Endothelial cell of umbilical vein (primary cell): ENCODE measurements at regions not wholly inside any gene's neighbourhood (a gene's known extent, or its start where the extent isn't known, plus 50 kb on each side); places are given as distances from the start of the nearest gene placed in this dataset.

Source experiments
- BruUV-seq: library from RNA; stranded (reverse); fragments of 400-500 nt; replicated peaks from 2 replicates; lab custom pipeline; 2021; lab: Mats Ljungman, UMichigan
- CTCF ChIA-PET: fragments of 300-600, 350-600 bp; sonication (Branson Sonifier 250); formaldehyde crosslinking; loops from one replicate; lab custom pipeline; 2021; ENCODE audit warnings: antibody characterized with exemption, inconsistent platforms; lab: Charles Lee
- POLR2A ChIA-PET: fragments of 300-600, 350-600 bp; sonication (Branson Sonifier 250); formaldehyde crosslinking; loops from one replicate; lab custom pipeline; 2021; ENCODE audit warnings: antibody characterized with exemption, inconsistent platforms; lab: Charles Lee
- DNase-seq: peaks from one replicate; pipeline ENCODE4 v3.0.0-alpha.2; 2011; ENCODE audit warnings: low read depth, low spot score
- FAIRE-seq: peaks from 2 replicates; lab custom pipeline; 2011; peaks lifted over from hg19 to GRCh38; lab: Jason Lieb, UNC
- H2AFZ ChIP-seq: 2 replicates; pipeline ENCODE4 v1.6.0; 2012; ENCODE audit warnings: low read depth, low read length, control low read depth, inconsistent platforms
- H3K27ac ChIP-seq: 2 replicates; pipeline ENCODE4 v1.5.1; 2011; ENCODE audit warnings: low read depth, mild to moderate bottlenecking, control low read depth, low read length, moderate library complexity; ENCODE audit not compliant: insufficient read depth
- H3K27me3 ChIP-seq, 2 experiments: 2 replicates each; pipeline versions ENCODE4 v1.6.0 to v1.6.1; 2011; ENCODE audit warnings: low read length in 2 of 2, mixed read lengths in 1 of 2; ENCODE audit not compliant: control insufficient read depth in 2 of 2, insufficient read depth in 2 of 2
- H3K36me3 ChIP-seq, 2 experiments: 2 replicates in 1 of 2; 3 replicates in 1 of 2; pipeline ENCODE4 v1.5.1; 2011; ENCODE audit warnings: low read length in 2 of 2, mild to moderate bottlenecking in 1 of 2, moderate library complexity in 1 of 2; ENCODE audit not compliant: control insufficient read depth in 2 of 2, insufficient read depth in 2 of 2; ENCODE audit errors: extremely low read depth in 1 of 2
- H3K4me1 ChIP-seq: 3 replicates; pipeline ENCODE4 v1.5.1; 2011; ENCODE audit warnings: mild to moderate bottlenecking, low read length; ENCODE audit not compliant: control insufficient read depth, insufficient read depth; ENCODE audit errors: extremely low read depth
- H3K4me2 ChIP-seq: 2 replicates; pipeline ENCODE4 v1.6.1; 2011; ENCODE audit warnings: low read length, control low read depth, mixed read lengths; ENCODE audit not compliant: insufficient read depth
- H3K4me3 ChIP-seq, 3 experiments: fragments of 200-600 bp in 1 of 3; sonication (generic), shearing (Covaris generic) in 1 of 3; replicated peaks in 1 of 3; 2 replicates each; pipeline ENCODE4 v1.5.1; 2011 to 2016; ENCODE audit warnings: control low read depth in 3 of 3, low read length in 3 of 3, mild to moderate bottlenecking in 2 of 3, inconsistent platforms in 1 of 3, low read depth in 1 of 3, moderate library complexity in 1 of 3; ENCODE audit not compliant: insufficient read depth in 1 of 3
- H3K79me2 ChIP-seq: 2 replicates; pipeline ENCODE4 v1.6.0; 2012; ENCODE audit warnings: low read length, inconsistent platforms; ENCODE audit not compliant: control insufficient read depth, insufficient read depth
- H3K9ac ChIP-seq: replicated peaks from 2 replicates; pipeline ENCODE3; 2011; ENCODE audit warnings: low read length, control low read depth; ENCODE audit not compliant: insufficient read depth; ENCODE audit errors: extremely low read depth
- H3K9me1 ChIP-seq: replicated peaks from 3 replicates; pipeline ENCODE4 v1.6.0; 2011; ENCODE audit warnings: mild to moderate bottlenecking, low read length; ENCODE audit not compliant: control insufficient read depth, insufficient read depth; ENCODE audit errors: extremely low read depth
- H3K9me3 ChIP-seq: replicated peaks from 2 replicates; pipeline ENCODE4 v1.5.1; 2012; ENCODE audit warnings: low read length, inconsistent platforms; ENCODE audit not compliant: control insufficient read depth, insufficient read depth
- H4K20me1 ChIP-seq: replicated peaks from 2 replicates; pipeline ENCODE3; 2011; ENCODE audit warnings: mild to moderate bottlenecking, low read length; ENCODE audit not compliant: control insufficient read depth, insufficient read depth; ENCODE audit errors: extremely low read depth
- CTCF ChIP-seq, 2 donors: IDR thresholded peaks; 1 replicate in 1 of 2; 2 replicates in 1 of 2; pipeline ENCODE4 v1.5.1; 2011; ENCODE audit warnings: low read length in 2 of 2, mild to moderate bottlenecking in 2 of 2, moderate library complexity in 2 of 2, control low read depth in 1 of 2, inconsistent platforms in 1 of 2, low read depth in 1 of 2; ENCODE audit not compliant: insufficient read depth in 1 of 2; ENCODE audit errors: extremely low read depth in 1 of 2
- EZH2 ChIP-seq: IDR thresholded peaks from 2 replicates; pipeline ENCODE4 v1.6.1; 2012; ENCODE audit warnings: borderline replicate concordance, low read depth, mild to moderate bottlenecking, moderate library complexity, low read length, inconsistent platforms; ENCODE audit not compliant: severe bottlenecking
- FOS ChIP-seq: IDR thresholded peaks from 2 replicates; pipeline ENCODE4 v1.6.1; 2011; ENCODE audit warnings: mild to moderate bottlenecking, low read length, moderate library complexity, borderline replicate concordance; ENCODE audit not compliant: insufficient read depth
- GATA2 ChIP-seq: IDR thresholded peaks from 2 replicates; pipeline ENCODE4 v1.7.0; 2011; ENCODE audit warnings: low read depth, mild to moderate bottlenecking, moderate library complexity, mixed read lengths, low read length; ENCODE audit not compliant: insufficient read length, insufficient read depth
- JUN ChIP-seq: IDR thresholded peaks from 2 replicates; pipeline ENCODE4 v1.6.1; 2011; ENCODE audit warnings: borderline replicate concordance, low read depth; ENCODE audit not compliant: insufficient read length, insufficient read depth
- MAX ChIP-seq: IDR thresholded peaks from 2 replicates; pipeline ENCODE4 v1.6.1; 2011; ENCODE audit not compliant: insufficient read depth, insufficient read length
- MYC ChIP-seq: IDR thresholded peaks from one replicate; pipeline ENCODE4 v1.6.1; 2011; ENCODE audit warnings: mild to moderate bottlenecking, low read depth, low read length
- POLR2A ChIP-seq: IDR thresholded peaks from 2 replicates; pipeline ENCODE4 v1.6.1; 2012; ENCODE audit warnings: low read depth, mild to moderate bottlenecking, control low read depth, low read length
- POLR2AphosphoS5 ChIP-seq: IDR thresholded peaks from 2 replicates; pipeline ENCODE4 v1.6.1; 2012; ENCODE audit warnings: low read depth, mild to moderate bottlenecking, control low read depth, low read length, moderate library complexity; ENCODE audit not compliant: insufficient read depth
- dilution Hi-C: fragments of 300-500 bp; cut with MboI; formaldehyde crosslinking; loops from one replicate; pipeline ENCODE4 v1.15.0; 2019; ENCODE audit warnings: low sequenced_read_pairs; ENCODE audit not compliant: extremely low pct_ligation_motif_present
- intact Hi-C: fragments of 100-400 bp; cut with micrococcal nuclease; formaldehyde crosslinking; loops from one replicate; pipeline ENCODE4 v1.10.0; 2022

DNA sequence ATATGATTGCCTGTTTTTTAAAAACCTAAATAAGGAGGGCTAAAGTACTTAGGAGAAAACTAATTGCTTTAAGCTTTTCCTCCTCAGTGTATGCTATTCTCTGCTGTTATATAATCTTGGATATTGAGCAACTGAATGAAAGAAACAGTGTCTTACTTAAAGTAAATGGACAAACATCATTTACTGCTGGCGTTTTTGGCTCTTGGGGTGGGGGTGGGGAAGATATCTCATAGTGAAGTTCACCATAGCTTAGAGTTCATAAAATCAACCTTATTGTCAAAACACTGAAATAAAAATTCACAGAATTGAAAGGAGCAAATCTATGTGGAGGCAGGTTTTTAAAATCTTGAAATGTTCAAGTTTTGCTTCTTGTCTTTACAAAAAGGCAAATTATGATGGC is 256.4 kb upstream of the SOX2 start:
- H3K9me3 ChIP-seq: no peaks in the 10 kb centered on the region
- H2AFZ ChIP-seq: no peak overlapping the region
- H3K36me3 ChIP-seq: no peaks in the 10 kb centered on the region
- no peak overlapping the region for H3K27ac ChIP-seq
- intact Hi-C loops: no loop called here
- no peak for FAIRE-seq
- H3K4me2 ChIP-seq: no peak overlapping the region
- no peaks in the 10 kb centered on the region for H3K27me3 ChIP-seq
- H3K79me2 ChIP-seq: no peaks in the 10 kb centered on the region
- DNase-seq: no peak
- H3K4me3 ChIP-seq: no peak overlapping the region
- no TSS peak for BruUV-seq
- no peak overlapping the region for H3K9ac ChIP-seq
- H3K4me1 ChIP-seq: no peaks in the 10 kb centered on the region
- no peaks in the 10 kb centered on the region for H4K20me1 ChIP-seq
- dilution Hi-C loops: no loop called here
- ChIA-PET CTCF (interaction anchor here (1.0 kb wide), 1 partner anchor 246 kb away, joined by 5 read pairs; no protein-coding TSS in a partner anchor), POLR2A (no interaction called here)
- no peaks in the 10 kb centered on the region for H3K9me1 ChIP-seq
- no peak for TF ChIP-seq POLR2AphosphoS5
- TF ChIP-seq POLR2A: no peak
- TF ChIP-seq GATA2: no peak
- no peak for TF ChIP-seq EZH2
- TF ChIP-seq MYC: no peak
- TF ChIP-seq MAX: no peak

- Histone ChIP-seq H3K4me2 (no peak overlapping the region), H3K4me1 (no peaks in the 10 kb centered on the region), H3K9ac (no peak overlapping the region), H2AFZ (no peak overlapping the region), H3K27me3 (no peaks in the 10 kb centered on the region), H3K9me3 (no peaks in the 10 kb centered on the region), H3K27ac (no peak overlapping the region), H3K36me3 (no peaks in the 10 kb centered on the region), H4K20me1 (no peaks in the 10 kb centered on the region), H3K79me2 (no peaks in the 10 kb centered on the region), H3K9me1 (no peaks in the 10 kb centered on the region), H3K4me3 (no peak overlapping the region)
- ChIA-PET POLR2A (no interaction called here), CTCF (interaction anchor here (1.0 kb wide), 1 partner anchor 247 kb away, joined by 5 read pairs; no protein-coding TSS in a partner anchor)
- intact Hi-C loops: no loop called here
- DNase-seq: no peak
- no peak for FAIRE-seq
- TF ChIP-seq MAX (no peak), CTCF (IDR thresholded peaks at IDR 0.05; ENCODE audit: extremely low read depth in 1 of 2, insufficient read depth in 1 of 2, low read depth in 1 of 2, low read length in 2 of 2) (no peak), GATA2 (no peak), JUN (no peak), FOS (no peak), POLR2A (no peak), MYC (no peak), EZH2 (no peak), POLR2AphosphoS5 (no peak)
- BruUV-seq: no TSS peak
- dilution Hi-C loops: no loop called here
Observed at GRCh38 chr3:181454451-181455027, 257.2 kb upstream of the SOX2 start.
